Thyroid gland (tissue), 4 donors: ENCODE measurements at regions not wholly inside any gene's neighbourhood (a gene's known extent, or its start where the extent isn't known, plus 50 kb on each side); places are given as distances from the start of the nearest gene placed in this dataset.

ENCODE experiments used
- CTCF ChIP-seq, 6 experiments: fragments of 200-600 bp in 3 of 6; fragments of 450-650 bp in 3 of 6; sonication (generic) in 3 of 6; IDR thresholded peaks; one replicate each; pipeline ENCODE4 v1.5.1; 2016 to 2019; ENCODE audit warnings: antibody characterized with exemption in 6 of 6, mild to moderate bottlenecking in 2 of 6, inconsistent platforms in 1 of 6, moderate library complexity in 1 of 6
- POLR2A ChIP-seq, 2 donors: fragments of 450-650 bp; IDR thresholded peaks; one replicate each; pipeline ENCODE4 v1.6.1; 2017; ENCODE audit warnings: antibody characterized with exemption in 2 of 2, mild to moderate bottlenecking in 2 of 2, moderate library complexity in 1 of 2

GRCh38 chr1:103333141-103333540 is 192.4 kb upstream of the RNPC3 start:
- no peak for TF ChIP-seq CTCF (IDR thresholded peaks at IDR 0.05)
- no peak for TF ChIP-seq POLR2A (IDR thresholded peaks at IDR 0.05)
